Keratinocyte (primary cell): ENCODE measurements at regions not wholly inside any gene's neighbourhood (a gene's known extent, or its start where the extent isn't known, plus 50 kb on each side); places are given as distances from the start of the nearest gene placed in this dataset.

Experiments used
- DNase-seq: peaks from one replicate; pipeline ENCODE4 v3.0.0-alpha.2; 2011; ENCODE audit warnings: low read depth, missing footprints, low spot score
- FAIRE-seq: peaks from 2 replicates; lab custom pipeline; 2011; peaks lifted over from hg19 to GRCh38; lab: Jason Lieb, UNC
- H2AFZ ChIP-seq: 2 replicates; pipeline ENCODE4 v1.6.0; 2012; ENCODE audit warnings: low read length, control low read depth, inconsistent platforms; ENCODE audit not compliant: control insufficient read depth
- H3K27ac ChIP-seq: 2 replicates; pipeline ENCODE4 v1.5.1; 2011; ENCODE audit warnings: low read length; ENCODE audit not compliant: control insufficient read depth, insufficient read depth
- H3K27me3 ChIP-seq: 3 replicates; pipeline ENCODE4 v1.6.0; 2011; ENCODE audit warnings: low read length; ENCODE audit not compliant: control insufficient read depth, insufficient read depth; ENCODE audit errors: extremely low read depth
- H3K36me3 ChIP-seq, 2 experiments: 2 replicates in 1 of 2; 3 replicates in 1 of 2; pipeline ENCODE4 v1.5.1; 2011; ENCODE audit warnings: low read length in 2 of 2, mild to moderate bottlenecking in 1 of 2; ENCODE audit not compliant: control insufficient read depth in 2 of 2, insufficient read depth in 2 of 2; ENCODE audit errors: extremely low read depth in 1 of 2
- H3K4me1 ChIP-seq: 3 replicates; pipeline ENCODE4 v1.5.1; 2011; ENCODE audit warnings: low read length; ENCODE audit not compliant: control insufficient read depth, insufficient read depth; ENCODE audit errors: extremely low read depth
- H3K4me2 ChIP-seq: 3 replicates; pipeline ENCODE4 v1.6.0; 2011; ENCODE audit warnings: low read depth, low read length; ENCODE audit not compliant: control insufficient read depth, insufficient read depth; ENCODE audit errors: extremely low read depth
- H3K4me3 ChIP-seq, 3 experiments: fragments of 200-600 bp in 1 of 3; sonication (generic) in 1 of 3; 2 replicates in 2 of 3; 3 replicates in 1 of 3; pipeline ENCODE4 v1.5.1; 2011 to 2016; ENCODE audit warnings: low read length in 3 of 3, mild to moderate bottlenecking in 3 of 3, control low read depth in 2 of 3, inconsistent platforms in 1 of 3, low read depth in 1 of 3, mixed read lengths in 1 of 3, mixed run types in 1 of 3, moderate library complexity in 1 of 3; ENCODE audit not compliant: control insufficient read depth in 2 of 3, insufficient read depth in 2 of 3; ENCODE audit errors: extremely low read depth in 1 of 3
- H3K79me2 ChIP-seq: 2 replicates; pipeline ENCODE4 v1.6.0; 2012; ENCODE audit warnings: low read length; ENCODE audit not compliant: control insufficient read depth, insufficient read depth
- H3K9ac ChIP-seq: 3 replicates; pipeline ENCODE4 v1.6.0; 2011; ENCODE audit warnings: low read length; ENCODE audit not compliant: control insufficient read depth, insufficient read depth; ENCODE audit errors: extremely low read depth
- H3K9me1 ChIP-seq: 3 replicates; pipeline ENCODE4 v1.6.0; 2011; ENCODE audit warnings: low read length; ENCODE audit not compliant: control insufficient read depth, insufficient read depth; ENCODE audit errors: extremely low read depth
- H3K9me3 ChIP-seq: 2 replicates; pipeline ENCODE4 v1.5.1; 2012; ENCODE audit warnings: low read depth, low read length; ENCODE audit not compliant: control insufficient read depth
- H4K20me1 ChIP-seq: 3 replicates; pipeline ENCODE4 v1.6.0; 2011; ENCODE audit warnings: low read length; ENCODE audit not compliant: control insufficient read depth, insufficient read depth; ENCODE audit errors: extremely low read depth
- EZH2 ChIP-seq: IDR thresholded peaks from one replicate; pipeline ENCODE4 v1.6.1; 2012; ENCODE audit warnings: inconsistent platforms, mild to moderate bottlenecking, low read length, moderate library complexity
- dilution Hi-C: fragments of 300-500 bp; cut with MboI; formaldehyde crosslinking; loops from one replicate; pipeline ENCODE4 v1.7.0; 2020; ENCODE audit warnings: low sequenced_read_pairs; ENCODE audit not compliant: extremely low pct_ligation_motif_present
- TF ChIP-seq, protein P1 (sequence below), 3 experiments: IDR thresholded peaks in 1 of 3; conservative IDR thresholded peaks in 1 of 3; optimal IDR thresholded peaks in 1 of 3; 2 replicates in 2 of 3; 3 replicates in 1 of 3; pipeline versions ENCODE3 to v1.5.1; 2011; ENCODE audit warnings: low read length in 3 of 3, mild to moderate bottlenecking in 3 of 3, moderate library complexity in 2 of 3, control low read depth in 1 of 3, inconsistent platforms in 1 of 3; ENCODE audit not compliant: insufficient read depth in 2 of 3; ENCODE audit errors: extremely low read depth in 1 of 3

- no peak for DNase-seq
- dilution Hi-C loops = loop anchor here (25.0 kb wide), 2 partner anchors 116 to 191 kb away; no protein-coding TSS in a partner anchor
- FAIRE-seq = no peak
- Histone ChIP-seq H3K36me3 (no peaks in the 10 kb centered on the region), H3K9me1 (no peaks in the 10 kb centered on the region), H3K9me3 (peaks cover 11% of the 10 kb centered on the region), H3K79me2 (no peaks in the 10 kb centered on the region), H3K27ac (no peak overlapping the region), H3K4me3 (no peak overlapping the region), H2AFZ (no peak overlapping the region), H3K9ac (no peak overlapping the region), H3K27me3 (no peaks in the 10 kb centered on the region), H3K4me1 (no peaks in the 10 kb centered on the region), H4K20me1 (no peaks in the 10 kb centered on the region), H3K4me2 (no peak overlapping the region)
- TF ChIP-seq, protein P1, sequence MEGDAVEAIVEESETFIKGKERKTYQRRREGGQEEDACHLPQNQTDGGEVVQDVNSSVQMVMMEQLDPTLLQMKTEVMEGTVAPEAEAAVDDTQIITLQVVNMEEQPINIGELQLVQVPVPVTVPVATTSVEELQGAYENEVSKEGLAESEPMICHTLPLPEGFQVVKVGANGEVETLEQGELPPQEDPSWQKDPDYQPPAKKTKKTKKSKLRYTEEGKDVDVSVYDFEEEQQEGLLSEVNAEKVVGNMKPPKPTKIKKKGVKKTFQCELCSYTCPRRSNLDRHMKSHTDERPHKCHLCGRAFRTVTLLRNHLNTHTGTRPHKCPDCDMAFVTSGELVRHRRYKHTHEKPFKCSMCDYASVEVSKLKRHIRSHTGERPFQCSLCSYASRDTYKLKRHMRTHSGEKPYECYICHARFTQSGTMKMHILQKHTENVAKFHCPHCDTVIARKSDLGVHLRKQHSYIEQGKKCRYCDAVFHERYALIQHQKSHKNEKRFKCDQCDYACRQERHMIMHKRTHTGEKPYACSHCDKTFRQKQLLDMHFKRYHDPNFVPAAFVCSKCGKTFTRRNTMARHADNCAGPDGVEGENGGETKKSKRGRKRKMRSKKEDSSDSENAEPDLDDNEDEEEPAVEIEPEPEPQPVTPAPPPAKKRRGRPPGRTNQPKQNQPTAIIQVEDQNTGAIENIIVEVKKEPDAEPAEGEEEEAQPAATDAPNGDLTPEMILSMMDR (optimal IDR thresholded peaks at IDR 0.05 in 1 of 3, IDR thresholded peaks at IDR 0.05 in 1 of 3, conservative IDR thresholded peaks at IDR 0.05 in 1 of 3; ENCODE audit: extremely low read depth in 1 of 3, insufficient read depth in 2 of 3, low read length in 3 of 3) = no peak
- TF ChIP-seq EZH2 = no peak
Observed at GRCh38 chr9:22227986-22228385, 218.6 kb upstream of the DMRTA1 start.

DNA sequence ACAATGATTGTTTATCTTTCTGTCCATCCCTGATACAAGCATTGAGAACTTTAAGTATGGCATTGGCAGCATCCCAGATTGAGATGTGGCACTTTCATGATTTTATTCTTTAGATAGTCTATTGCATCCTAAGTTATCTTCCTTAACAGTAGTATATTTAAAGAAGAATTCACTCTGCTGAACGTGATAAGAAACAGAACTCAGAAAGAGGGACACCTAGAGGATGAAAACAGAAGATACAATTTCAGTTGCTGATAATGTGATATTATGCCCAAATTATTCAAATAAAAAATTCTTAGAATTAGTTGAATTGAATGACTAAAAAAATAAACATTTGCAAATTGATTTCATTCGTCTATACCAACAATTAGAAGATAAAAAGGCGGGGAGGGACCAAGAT lies 218.1 kb upstream of the DMRTA1 start:
- Histone ChIP-seq H3K4me3 (no peak overlapping the region), H3K36me3 (no peaks in the 10 kb centered on the region), H3K27ac (no peak overlapping the region), H2AFZ (no peak overlapping the region), H3K9ac (no peak overlapping the region), H3K27me3 (no peaks in the 10 kb centered on the region), H4K20me1 (no peaks in the 10 kb centered on the region), H3K9me1 (no peaks in the 10 kb centered on the region), H3K4me1 (no peaks in the 10 kb centered on the region), H3K79me2 (no peaks in the 10 kb centered on the region), H3K4me2 (no peak overlapping the region), H3K9me3 (peaks cover 11% of the 10 kb centered on the region)
- dilution Hi-C loops = loop anchor here (25.0 kb wide), 2 partner anchors 116 to 191 kb away; no protein-coding TSS in a partner anchor
- TF ChIP-seq, protein P1 (optimal IDR thresholded peaks at IDR 0.05 in 1 of 3, IDR thresholded peaks at IDR 0.05 in 1 of 3, conservative IDR thresholded peaks at IDR 0.05 in 1 of 3; ENCODE audit: extremely low read depth in 1 of 3, insufficient read depth in 2 of 3, low read length in 3 of 3) = no peak
- no peak for TF ChIP-seq EZH2
- FAIRE-seq = no peak
- no peak for DNase-seq
